K562 (cell line): ENCODE measurements at regions not wholly inside any gene's neighbourhood (a gene's known extent, or its start where the extent isn't known, plus 50 kb on each side); places are given as distances from the start of the nearest gene placed in this dataset.

Experiments used
- ATAC-seq: fragments of 200-7000 bp; cut with Tn5 transposase; 3 replicates; pipeline ENCODE4 v1.9.1; 2020; ENCODE audit warnings: moderate library complexity
- BruUV-seq: library from RNA; stranded (reverse); fragments of 400-500 nt; replicated peaks from 2 replicates; lab custom pipeline; 2021; lab: Mats Ljungman, UMichigan
- CTCF ChIA-PET: fragments of 300-600 bp; formaldehyde crosslinking; extraction: SDS; loops from one replicate; lab custom pipeline; 2021; ENCODE audit warnings: low intra/inter-chr PET ratio; lab: Yijun Ruan, JAX
- POLR2A ChIA-PET: fragments of 300-600, 350-650 bp; sonication (Branson Sonifier 250); formaldehyde crosslinking; extraction: SDS; loops from one replicate; lab custom pipeline; 2021; ENCODE audit warnings: antibody characterized with exemption, inconsistent platforms; lab: Yijun Ruan, JAX
- DNase-seq, 4 experiments: peaks; one replicate each; pipeline versions ENCODE4 v3.0.0 to v3.0.0-alpha.2; 2011 to 2018; ENCODE audit warnings: low spot score in 3 of 4, mixed read lengths in 3 of 4; ENCODE audit errors: extremely low read depth in 1 of 4
- FAIRE-seq: peaks from 2 replicates; lab custom pipeline; 2011; peaks lifted over from hg19 to GRCh38; lab: Jason Lieb, UNC
- H2AFZ ChIP-seq: 2 replicates; pipeline ENCODE4 v1.6.0; 2011; ENCODE audit warnings: low read depth, low read length, control low read depth, inconsistent platforms
- H3K27ac ChIP-seq: fragments of 200-600 bp; 3 replicates; pipeline ENCODE4 v1.8.0; 2011; ENCODE audit warnings: low read depth, mild to moderate bottlenecking, control low read depth, inconsistent platforms, low read length, moderate library complexity, mixed read lengths; ENCODE audit errors: extremely low read depth
- H3K27me3 ChIP-seq, 2 experiments: fragments of 300-600 bp in 1 of 2; 2 replicates in 1 of 2; 3 replicates in 1 of 2; pipeline versions ENCODE4 v1.6.0 to v1.8.0; 2011; ENCODE audit warnings: inconsistent platforms in 2 of 2, low read length in 2 of 2, mild to moderate bottlenecking in 1 of 2, mixed read lengths in 1 of 2, moderate library complexity in 1 of 2; ENCODE audit not compliant: control insufficient read depth in 2 of 2, insufficient read depth in 2 of 2
- H3K36me3 ChIP-seq: fragments of 300-600 bp; 3 replicates; pipeline ENCODE4 v1.8.0; 2011; ENCODE audit warnings: mild to moderate bottlenecking, low read length, inconsistent platforms; ENCODE audit not compliant: control insufficient read depth, insufficient read depth
- H3K4me1 ChIP-seq, 2 experiments: fragments of 200-600 bp in 1 of 2; replicated peaks in 1 of 2; 2 replicates in 1 of 2; 3 replicates in 1 of 2; pipeline versions ENCODE4 v1.5.1 to v1.8.0; 2011; ENCODE audit warnings: inconsistent platforms in 2 of 2, low read length in 2 of 2, mild to moderate bottlenecking in 1 of 2, mixed read lengths in 1 of 2, moderate library complexity in 1 of 2; ENCODE audit not compliant: control insufficient read depth in 2 of 2, insufficient read depth in 2 of 2
- H3K4me2 ChIP-seq: 2 replicates; pipeline ENCODE4 v1.6.1; 2011; ENCODE audit warnings: low read length, control low read depth, inconsistent platforms, mixed read lengths; ENCODE audit not compliant: insufficient read depth
- H3K4me3 ChIP-seq: fragments of 200-600 bp; sonication (generic), shearing (Covaris generic); 2 replicates; pipeline ENCODE4 v1.5.1; 2016; ENCODE audit warnings: control low read depth, inconsistent platforms
- H3K79me2 ChIP-seq: fragments of 200-600 bp; 3 replicates; pipeline ENCODE4 v1.8.0; 2011; ENCODE audit warnings: low read length, inconsistent platforms; ENCODE audit not compliant: control insufficient read depth, insufficient read depth
- H3K9ac ChIP-seq, 2 experiments: 2 replicates each; pipeline versions ENCODE4 v1.6.0 to v1.6.1; 2011; ENCODE audit warnings: low read depth in 2 of 2, low read length in 2 of 2, control low read depth in 1 of 2, inconsistent platforms in 1 of 2, mild to moderate bottlenecking in 1 of 2, mixed read lengths in 1 of 2; ENCODE audit not compliant: insufficient read depth in 1 of 2
- H3K9me1 ChIP-seq: one replicate; pipeline ENCODE4 v1.6.0; 2011; ENCODE audit warnings: inconsistent platforms, mild to moderate bottlenecking, low read length, moderate library complexity; ENCODE audit not compliant: control insufficient read depth, insufficient read depth
- H3K9me3 ChIP-seq: replicated peaks from 2 replicates; pipeline ENCODE4 v1.5.1; 2011; ENCODE audit warnings: low read depth, low read length, inconsistent platforms; ENCODE audit not compliant: control insufficient read depth, insufficient read depth
- H4K20me1 ChIP-seq: replicated peaks from 2 replicates; pipeline ENCODE4 v1.6.1; 2011; ENCODE audit warnings: low read length, inconsistent platforms, mixed read lengths; ENCODE audit not compliant: control insufficient read depth, insufficient read depth
- TFAM ChIP-seq: fragments of 250-450 bp; sonication (Bioruptor Pico); conservative IDR thresholded peaks from 2 replicates; pipeline ENCODE4 v1.5.0; 2021; ENCODE audit warnings: mild to moderate bottlenecking, moderate library complexity
- ZFX ChIP-seq: sonication (generic); formaldehyde crosslinking; IDR thresholded peaks from 2 replicates; pipeline ENCODE4 v1.8.0; 2022; ENCODE audit warnings: mild to moderate bottlenecking, missing genetic modification reagents, moderate library complexity
- ZNF121 ChIP-seq: sonication (generic); formaldehyde crosslinking; conservative IDR thresholded peaks from 2 replicates; pipeline ENCODE4 v1.8.0; 2022; ENCODE audit warnings: missing genetic modification reagents
- ZNF41 ChIP-seq: fragments of 250-450 bp; sonication (Bioruptor Pico); conservative IDR thresholded peaks from 2 replicates; pipeline ENCODE4 v1.4.0; 2020; ENCODE audit warnings: mild to moderate bottlenecking
- ZNF431 ChIP-seq: sonication (generic); formaldehyde crosslinking; IDR thresholded peaks from 2 replicates; pipeline ENCODE4 v1.8.0; 2022; ENCODE audit warnings: mild to moderate bottlenecking, missing genetic modification reagents
- WGBS: fragments of 100-300 bp; shearing (Covaris generic); methylation state at CpG from one replicate; pipeline ENCODE4 v1.1.6; 2016; ENCODE audit warnings: low coverage, mixed read lengths; ENCODE audit not compliant: insufficient coverage; ENCODE audit errors: missing lambda C conversion rate; 5-methylcytosine and 5-hydroxymethylcytosine counted together
- in situ Hi-C: fragments of 300-500 bp; cut with MboI; formaldehyde crosslinking; loops from 4 replicates; pipeline ENCODE4 v1.15.0; 2018; ENCODE audit warnings: inconsistent platforms, mixed read lengths
- intact Hi-C: fragments of 100-400 bp; cut with micrococcal nuclease; formaldehyde crosslinking; loops from 2 replicates; pipeline ENCODE4 v1.14.2; 2022
- TF ChIP-seq, protein P1 (sequence below), 2 experiments: fragments of 450-650 bp in 1 of 2; sonication (generic) in 1 of 2; formaldehyde crosslinking in 1 of 2; IDR thresholded peaks in 1 of 2; conservative IDR thresholded peaks in 1 of 2; 2 replicates each; pipeline versions ENCODE4 v1.6.1 to v1.8.1; 2016 to 2023; ENCODE audit warnings: mild to moderate bottlenecking in 2 of 2, moderate library complexity in 2 of 2, inconsistent platforms in 1 of 2, missing genetic modification reagents in 1 of 2
- TF ChIP-seq, protein P2 (sequence below): sonication (generic); formaldehyde crosslinking; IDR thresholded peaks from 2 replicates; pipeline ENCODE4 v1.8.1; 2023; ENCODE audit warnings: missing genetic modification reagents, mild to moderate bottlenecking, borderline replicate concordance
- TF ChIP-seq, protein P3 (sequence below): fragments of 450-650 bp; formaldehyde crosslinking; IDR thresholded peaks from 2 replicates; pipeline ENCODE4 v1.4.0; 2020; ENCODE audit warnings: mild to moderate bottlenecking, moderate library complexity

DNA sequence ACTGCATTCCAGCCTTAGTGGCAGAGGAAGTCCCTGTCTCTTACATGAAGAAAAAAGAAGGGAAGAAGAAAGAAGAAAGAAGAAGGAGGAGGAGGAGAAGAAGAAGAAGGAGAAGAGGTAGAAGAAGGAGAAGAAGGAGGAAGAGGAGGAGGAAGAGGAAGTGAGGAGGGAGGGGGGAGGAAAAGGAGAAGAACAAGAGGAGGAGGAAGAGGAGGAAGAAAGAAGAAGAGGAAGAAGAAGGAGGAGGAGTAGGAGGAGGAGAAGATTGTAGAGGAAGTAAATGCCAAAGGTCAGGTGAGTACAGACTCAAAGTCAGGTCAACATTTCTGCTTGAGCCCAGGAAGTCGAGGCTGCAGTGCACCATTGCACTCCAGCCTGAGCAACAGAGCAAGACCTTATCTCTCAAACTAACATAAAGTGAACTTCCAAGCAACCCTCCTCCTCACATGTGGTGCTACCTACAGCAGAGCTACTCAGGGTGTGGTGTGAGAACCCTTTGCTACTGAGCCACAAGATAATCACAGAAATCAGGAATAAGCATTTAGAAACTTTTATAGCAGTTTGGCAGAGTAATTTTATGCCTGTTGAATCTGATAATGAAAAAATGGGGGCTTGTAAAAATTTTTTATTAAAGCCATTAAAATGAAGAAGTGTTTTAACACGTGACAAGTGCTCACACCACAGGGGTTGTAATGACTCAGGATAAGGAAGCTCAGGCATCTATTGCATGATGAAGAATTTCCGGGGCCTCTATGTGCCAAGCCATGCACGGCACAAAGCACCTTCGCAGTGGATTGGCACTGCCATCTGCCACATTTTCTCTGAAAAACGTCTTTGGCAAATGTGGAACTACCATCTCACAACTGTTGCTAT is 224.9 kb upstream of the AUTS2 start:
- Histone ChIP-seq H3K9me1 (no peaks in the 10 kb centered on the region), H3K4me1 (no peaks in the 10 kb centered on the region), H3K79me2 (no peaks in the 10 kb centered on the region), H3K27ac (no peak overlapping the region), H3K27me3 (peaks cover 0 to 4% of the 10 kb centered on the region in 2 experiments; a peak in 2 of 5 replicates), H2AFZ (no peak overlapping the region), H3K9ac (no peak overlapping the region), H3K36me3 (no peaks in the 10 kb centered on the region), H3K4me3 (no peak overlapping the region), H4K20me1 (no peaks in the 10 kb centered on the region), H3K4me2 (no peak overlapping the region), H3K9me3 (no peaks in the 10 kb centered on the region)
- BruUV-seq, result no TSS peak
- ChIA-PET CTCF (no interaction called here), POLR2A (no interaction called here)
- FAIRE-seq (no peak), ATAC-seq (no peak), DNase-seq (no peak)
- intact Hi-C loops (no loop called here), in situ Hi-C loops (no loop called here)
- under 1% methylated on average over 6 of the region's 6 CpGs for WGBS
- TF ChIP-seq ZNF121 (CRISPR knock-in tag) (no peak), ZFX (CRISPR knock-in tag) (no peak), ZNF41 (CRISPR knock-in tag) (no peak), ZNF431 (CRISPR knock-in tag) (no peak), TFAM (CRISPR knock-in tag) (no peak)
- TF ChIP-seq, protein P1, sequence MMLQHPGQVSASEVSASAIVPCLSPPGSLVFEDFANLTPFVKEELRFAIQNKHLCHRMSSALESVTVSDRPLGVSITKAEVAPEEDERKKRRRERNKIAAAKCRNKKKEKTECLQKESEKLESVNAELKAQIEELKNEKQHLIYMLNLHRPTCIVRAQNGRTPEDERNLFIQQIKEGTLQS (IDR thresholded peaks at IDR 0.05), result no peak
- TF ChIP-seq, protein P1 (CRISPR knock-in tag; conservative IDR thresholded peaks at IDR 0.05), result no peak
- TF ChIP-seq, protein P2, sequence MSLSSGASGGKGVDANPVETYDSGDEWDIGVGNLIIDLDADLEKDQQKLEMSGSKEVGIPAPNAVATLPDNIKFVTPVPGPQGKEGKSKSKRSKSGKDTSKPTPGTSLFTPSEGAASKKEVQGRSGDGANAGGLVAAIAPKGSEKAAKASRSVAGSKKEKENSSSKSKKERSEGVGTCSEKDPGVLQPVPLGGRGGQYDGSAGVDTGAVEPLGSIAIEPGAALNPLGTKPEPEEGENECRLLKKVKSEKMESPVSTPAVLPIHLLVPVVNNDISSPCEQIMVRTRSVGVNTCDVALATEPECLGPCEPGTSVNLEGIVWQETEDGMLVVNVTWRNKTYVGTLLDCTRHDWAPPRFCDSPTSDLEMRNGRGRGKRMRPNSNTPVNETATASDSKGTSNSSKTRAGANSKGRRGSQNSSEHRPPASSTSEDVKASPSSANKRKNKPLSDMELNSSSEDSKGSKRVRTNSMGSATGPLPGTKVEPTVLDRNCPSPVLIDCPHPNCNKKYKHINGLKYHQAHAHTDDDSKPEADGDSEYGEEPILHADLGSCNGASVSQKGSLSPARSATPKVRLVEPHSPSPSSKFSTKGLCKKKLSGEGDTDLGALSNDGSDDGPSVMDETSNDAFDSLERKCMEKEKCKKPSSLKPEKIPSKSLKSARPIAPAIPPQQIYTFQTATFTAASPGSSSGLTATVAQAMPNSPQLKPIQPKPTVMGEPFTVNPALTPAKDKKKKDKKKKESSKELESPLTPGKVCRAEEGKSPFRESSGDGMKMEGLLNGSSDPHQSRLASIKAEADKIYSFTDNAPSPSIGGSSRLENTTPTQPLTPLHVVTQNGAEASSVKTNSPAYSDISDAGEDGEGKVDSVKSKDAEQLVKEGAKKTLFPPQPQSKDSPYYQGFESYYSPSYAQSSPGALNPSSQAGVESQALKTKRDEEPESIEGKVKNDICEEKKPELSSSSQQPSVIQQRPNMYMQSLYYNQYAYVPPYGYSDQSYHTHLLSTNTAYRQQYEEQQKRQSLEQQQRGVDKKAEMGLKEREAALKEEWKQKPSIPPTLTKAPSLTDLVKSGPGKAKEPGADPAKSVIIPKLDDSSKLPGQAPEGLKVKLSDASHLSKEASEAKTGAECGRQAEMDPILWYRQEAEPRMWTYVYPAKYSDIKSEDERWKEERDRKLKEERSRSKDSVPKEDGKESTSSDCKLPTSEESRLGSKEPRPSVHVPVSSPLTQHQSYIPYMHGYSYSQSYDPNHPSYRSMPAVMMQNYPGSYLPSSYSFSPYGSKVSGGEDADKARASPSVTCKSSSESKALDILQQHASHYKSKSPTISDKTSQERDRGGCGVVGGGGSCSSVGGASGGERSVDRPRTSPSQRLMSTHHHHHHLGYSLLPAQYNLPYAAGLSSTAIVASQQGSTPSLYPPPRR (CRISPR knock-in tag), result no peak
- TF ChIP-seq, protein P3, sequence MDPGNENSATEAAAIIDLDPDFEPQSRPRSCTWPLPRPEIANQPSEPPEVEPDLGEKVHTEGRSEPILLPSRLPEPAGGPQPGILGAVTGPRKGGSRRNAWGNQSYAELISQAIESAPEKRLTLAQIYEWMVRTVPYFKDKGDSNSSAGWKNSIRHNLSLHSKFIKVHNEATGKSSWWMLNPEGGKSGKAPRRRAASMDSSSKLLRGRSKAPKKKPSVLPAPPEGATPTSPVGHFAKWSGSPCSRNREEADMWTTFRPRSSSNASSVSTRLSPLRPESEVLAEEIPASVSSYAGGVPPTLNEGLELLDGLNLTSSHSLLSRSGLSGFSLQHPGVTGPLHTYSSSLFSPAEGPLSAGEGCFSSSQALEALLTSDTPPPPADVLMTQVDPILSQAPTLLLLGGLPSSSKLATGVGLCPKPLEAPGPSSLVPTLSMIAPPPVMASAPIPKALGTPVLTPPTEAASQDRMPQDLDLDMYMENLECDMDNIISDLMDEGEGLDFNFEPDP, result no peak
